HepG2 (cell line): ENCODE measurements at regions not wholly inside any gene's neighbourhood (a gene's known extent, or its start where the extent isn't known, plus 50 kb on each side); places are given as distances from the start of the nearest gene placed in this dataset.

Source experiments
- EP300 ChIP-seq, 3 experiments: sonication (generic) in 1 of 3; formaldehyde crosslinking in 1 of 3; IDR thresholded peaks; 2 replicates each; pipeline versions ENCODE4 v1.5.1 to v1.6.1; 2011 to 2020; ENCODE audit warnings: low read depth in 2 of 3, low read length in 2 of 3, borderline replicate concordance in 1 of 3, improper control_type of control experiment in 1 of 3, mild to moderate bottlenecking in 1 of 3, missing genetic modification reagents in 1 of 3, moderate library complexity in 1 of 3
- GABPA ChIP-seq, 2 experiments: IDR thresholded peaks; 2 replicates each; pipeline ENCODE4 v1.6.1; 2011 to 2016; ENCODE audit warnings: low read depth in 2 of 2, low read length in 1 of 2, missing biosample characterization in 1 of 2, missing genetic modification characterization in 1 of 2
- GTF2F1 ChIP-seq: fragments of 150-350 bp; IDR thresholded peaks from 2 replicates; pipeline ENCODE4 v1.6.1; 2014; ENCODE audit warnings: low read length
- KDM1A ChIP-seq: IDR thresholded peaks from 2 replicates; pipeline ENCODE4 v1.6.1; 2016; ENCODE audit warnings: missing compliant biosample characterization
- MEIS1 ChIP-seq: sonication (generic); formaldehyde crosslinking; IDR thresholded peaks from 2 replicates; pipeline ENCODE4 v1.9.0; 2021; ENCODE audit warnings: mild to moderate bottlenecking, missing genetic modification reagents, moderate library complexity, borderline replicate concordance
- NR3C1 ChIP-seq: sonication (generic); formaldehyde crosslinking; IDR thresholded peaks from 2 replicates; pipeline ENCODE4 v1.4.0; 2020; ENCODE audit warnings: missing genetic modification reagents
- SMAD3 ChIP-seq: sonication (generic); formaldehyde crosslinking; IDR thresholded peaks from 2 replicates; pipeline ENCODE4 v1.4.0; 2020; ENCODE audit warnings: missing genetic modification reagents
- ZNF10 ChIP-seq: sonication (generic); formaldehyde crosslinking; IDR thresholded peaks from 2 replicates; pipeline ENCODE4 v1.4.0; 2020; ENCODE audit warnings: mild to moderate bottlenecking, low read depth, missing genetic modification reagents, borderline replicate concordance
- ZNF431 ChIP-seq: sonication (generic); formaldehyde crosslinking; IDR thresholded peaks from 2 replicates; pipeline ENCODE4 v1.9.0; 2022; ENCODE audit warnings: missing genetic modification reagents, low read depth, mild to moderate bottlenecking, borderline replicate concordance
- TF ChIP-seq, protein P1 (sequence below): sonication (generic); formaldehyde crosslinking; IDR thresholded peaks from 2 replicates; pipeline ENCODE4 v1.5.0; 2020; ENCODE audit warnings: mild to moderate bottlenecking, missing genetic modification reagents, moderate library complexity

DNA sequence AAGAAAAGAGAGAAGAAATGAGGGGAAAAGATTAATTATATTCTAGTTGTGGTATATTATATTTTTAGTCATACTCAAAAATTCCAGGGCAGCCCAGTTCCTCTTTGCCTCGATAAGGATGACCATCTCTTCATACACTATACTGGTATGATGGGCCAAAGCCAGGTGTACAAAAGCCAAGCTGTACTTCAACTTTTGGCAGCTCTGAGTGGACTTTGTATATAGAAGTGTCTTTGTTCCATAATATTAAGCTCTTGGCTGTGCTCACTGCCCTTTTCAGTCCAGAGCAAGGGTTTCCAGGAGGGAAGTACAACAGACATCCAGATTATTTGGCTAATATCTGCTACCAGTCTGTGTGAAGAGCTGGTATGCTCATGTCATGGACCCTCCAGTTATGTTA is 934.3 kb upstream of the CDH10 start:
- TF ChIP-seq KDM1A (CRISPR knock-in tag) = no peak
- TF ChIP-seq MEIS1 (CRISPR knock-in tag) = no peak
- TF ChIP-seq ZNF431 = no peak
- TF ChIP-seq GTF2F1 = no peak
- TF ChIP-seq NR3C1 (CRISPR knock-in tag) = no peak
- TF ChIP-seq EP300 (IDR thresholded peaks at IDR 0.05; ENCODE audit: low read depth in 2 of 2, low read length in 2 of 2) = no peak
- no peak for TF ChIP-seq EP300 (CRISPR knock-in tag; IDR thresholded peaks at IDR 0.05; ENCODE audit: borderline replicate concordance)
- TF ChIP-seq ZNF10 (CRISPR knock-in tag) = no peak
- no peak for TF ChIP-seq GABPA (IDR thresholded peaks at IDR 0.05; ENCODE audit: low read depth, low read length)
- TF ChIP-seq GABPA (CRISPR knock-in tag; IDR thresholded peaks at IDR 0.05; ENCODE audit: low read depth) = no peak
- TF ChIP-seq, protein P1, sequence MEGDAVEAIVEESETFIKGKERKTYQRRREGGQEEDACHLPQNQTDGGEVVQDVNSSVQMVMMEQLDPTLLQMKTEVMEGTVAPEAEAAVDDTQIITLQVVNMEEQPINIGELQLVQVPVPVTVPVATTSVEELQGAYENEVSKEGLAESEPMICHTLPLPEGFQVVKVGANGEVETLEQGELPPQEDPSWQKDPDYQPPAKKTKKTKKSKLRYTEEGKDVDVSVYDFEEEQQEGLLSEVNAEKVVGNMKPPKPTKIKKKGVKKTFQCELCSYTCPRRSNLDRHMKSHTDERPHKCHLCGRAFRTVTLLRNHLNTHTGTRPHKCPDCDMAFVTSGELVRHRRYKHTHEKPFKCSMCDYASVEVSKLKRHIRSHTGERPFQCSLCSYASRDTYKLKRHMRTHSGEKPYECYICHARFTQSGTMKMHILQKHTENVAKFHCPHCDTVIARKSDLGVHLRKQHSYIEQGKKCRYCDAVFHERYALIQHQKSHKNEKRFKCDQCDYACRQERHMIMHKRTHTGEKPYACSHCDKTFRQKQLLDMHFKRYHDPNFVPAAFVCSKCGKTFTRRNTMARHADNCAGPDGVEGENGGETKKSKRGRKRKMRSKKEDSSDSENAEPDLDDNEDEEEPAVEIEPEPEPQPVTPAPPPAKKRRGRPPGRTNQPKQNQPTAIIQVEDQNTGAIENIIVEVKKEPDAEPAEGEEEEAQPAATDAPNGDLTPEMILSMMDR (CRISPR knock-in tag) = no peak
- no peak for TF ChIP-seq SMAD3 (CRISPR knock-in tag)
